Endothelial cell of umbilical vein (primary cell): ENCODE measurements at regions not wholly inside any gene's neighbourhood (a gene's known extent, or its start where the extent isn't known, plus 50 kb on each side); places are given as distances from the start of the nearest gene placed in this dataset.

Experiments
- BruUV-seq: library from RNA; stranded (reverse); fragments of 400-500 nt; replicated peaks from 2 replicates; lab custom pipeline; 2021; lab: Mats Ljungman, UMichigan
- CTCF ChIA-PET: fragments of 300-600, 350-600 bp; sonication (Branson Sonifier 250); formaldehyde crosslinking; loops from one replicate; lab custom pipeline; 2021; ENCODE audit warnings: antibody characterized with exemption, inconsistent platforms; lab: Charles Lee
- POLR2A ChIA-PET: fragments of 300-600, 350-600 bp; sonication (Branson Sonifier 250); formaldehyde crosslinking; loops from one replicate; lab custom pipeline; 2021; ENCODE audit warnings: antibody characterized with exemption, inconsistent platforms; lab: Charles Lee
- DNase-seq: peaks from one replicate; pipeline ENCODE4 v3.0.0-alpha.2; 2011; ENCODE audit warnings: low read depth, low spot score
- FAIRE-seq: peaks from 2 replicates; lab custom pipeline; 2011; peaks lifted over from hg19 to GRCh38; lab: Jason Lieb, UNC
- H2AFZ ChIP-seq: 2 replicates; pipeline ENCODE4 v1.6.0; 2012; ENCODE audit warnings: low read depth, low read length, control low read depth, inconsistent platforms
- H3K27ac ChIP-seq: 2 replicates; pipeline ENCODE4 v1.5.1; 2011; ENCODE audit warnings: low read depth, mild to moderate bottlenecking, control low read depth, low read length, moderate library complexity; ENCODE audit not compliant: insufficient read depth
- H3K27me3 ChIP-seq, 2 experiments: 2 replicates each; pipeline versions ENCODE4 v1.6.0 to v1.6.1; 2011; ENCODE audit warnings: low read length in 2 of 2, mixed read lengths in 1 of 2; ENCODE audit not compliant: control insufficient read depth in 2 of 2, insufficient read depth in 2 of 2
- H3K36me3 ChIP-seq, 2 experiments: 2 replicates in 1 of 2; 3 replicates in 1 of 2; pipeline ENCODE4 v1.5.1; 2011; ENCODE audit warnings: low read length in 2 of 2, mild to moderate bottlenecking in 1 of 2, moderate library complexity in 1 of 2; ENCODE audit not compliant: control insufficient read depth in 2 of 2, insufficient read depth in 2 of 2; ENCODE audit errors: extremely low read depth in 1 of 2
- H3K4me1 ChIP-seq: 3 replicates; pipeline ENCODE4 v1.5.1; 2011; ENCODE audit warnings: mild to moderate bottlenecking, low read length; ENCODE audit not compliant: control insufficient read depth, insufficient read depth; ENCODE audit errors: extremely low read depth
- H3K4me2 ChIP-seq: 2 replicates; pipeline ENCODE4 v1.6.1; 2011; ENCODE audit warnings: low read length, control low read depth, mixed read lengths; ENCODE audit not compliant: insufficient read depth
- H3K4me3 ChIP-seq, 3 experiments: fragments of 200-600 bp in 1 of 3; sonication (generic), shearing (Covaris generic) in 1 of 3; replicated peaks in 1 of 3; 2 replicates each; pipeline ENCODE4 v1.5.1; 2011 to 2016; ENCODE audit warnings: control low read depth in 3 of 3, low read length in 3 of 3, mild to moderate bottlenecking in 2 of 3, inconsistent platforms in 1 of 3, low read depth in 1 of 3, moderate library complexity in 1 of 3; ENCODE audit not compliant: insufficient read depth in 1 of 3
- H3K79me2 ChIP-seq: 2 replicates; pipeline ENCODE4 v1.6.0; 2012; ENCODE audit warnings: low read length, inconsistent platforms; ENCODE audit not compliant: control insufficient read depth, insufficient read depth
- H3K9ac ChIP-seq: replicated peaks from 2 replicates; pipeline ENCODE3; 2011; ENCODE audit warnings: low read length, control low read depth; ENCODE audit not compliant: insufficient read depth; ENCODE audit errors: extremely low read depth
- H3K9me1 ChIP-seq: replicated peaks from 3 replicates; pipeline ENCODE4 v1.6.0; 2011; ENCODE audit warnings: mild to moderate bottlenecking, low read length; ENCODE audit not compliant: control insufficient read depth, insufficient read depth; ENCODE audit errors: extremely low read depth
- H3K9me3 ChIP-seq: replicated peaks from 2 replicates; pipeline ENCODE4 v1.5.1; 2012; ENCODE audit warnings: low read length, inconsistent platforms; ENCODE audit not compliant: control insufficient read depth, insufficient read depth
- H4K20me1 ChIP-seq: replicated peaks from 2 replicates; pipeline ENCODE3; 2011; ENCODE audit warnings: mild to moderate bottlenecking, low read length; ENCODE audit not compliant: control insufficient read depth, insufficient read depth; ENCODE audit errors: extremely low read depth
- CTCF ChIP-seq, 2 donors: IDR thresholded peaks; 1 replicate in 1 of 2; 2 replicates in 1 of 2; pipeline ENCODE4 v1.5.1; 2011; ENCODE audit warnings: low read length in 2 of 2, mild to moderate bottlenecking in 2 of 2, moderate library complexity in 2 of 2, control low read depth in 1 of 2, inconsistent platforms in 1 of 2, low read depth in 1 of 2; ENCODE audit not compliant: insufficient read depth in 1 of 2; ENCODE audit errors: extremely low read depth in 1 of 2
- EZH2 ChIP-seq: IDR thresholded peaks from 2 replicates; pipeline ENCODE4 v1.6.1; 2012; ENCODE audit warnings: borderline replicate concordance, low read depth, mild to moderate bottlenecking, moderate library complexity, low read length, inconsistent platforms; ENCODE audit not compliant: severe bottlenecking
- FOS ChIP-seq: IDR thresholded peaks from 2 replicates; pipeline ENCODE4 v1.6.1; 2011; ENCODE audit warnings: mild to moderate bottlenecking, low read length, moderate library complexity, borderline replicate concordance; ENCODE audit not compliant: insufficient read depth
- GATA2 ChIP-seq: IDR thresholded peaks from 2 replicates; pipeline ENCODE4 v1.7.0; 2011; ENCODE audit warnings: low read depth, mild to moderate bottlenecking, moderate library complexity, mixed read lengths, low read length; ENCODE audit not compliant: insufficient read length, insufficient read depth
- JUN ChIP-seq: IDR thresholded peaks from 2 replicates; pipeline ENCODE4 v1.6.1; 2011; ENCODE audit warnings: borderline replicate concordance, low read depth; ENCODE audit not compliant: insufficient read length, insufficient read depth
- MAX ChIP-seq: IDR thresholded peaks from 2 replicates; pipeline ENCODE4 v1.6.1; 2011; ENCODE audit not compliant: insufficient read depth, insufficient read length
- MYC ChIP-seq: IDR thresholded peaks from one replicate; pipeline ENCODE4 v1.6.1; 2011; ENCODE audit warnings: mild to moderate bottlenecking, low read depth, low read length
- POLR2A ChIP-seq: IDR thresholded peaks from 2 replicates; pipeline ENCODE4 v1.6.1; 2012; ENCODE audit warnings: low read depth, mild to moderate bottlenecking, control low read depth, low read length
- POLR2AphosphoS5 ChIP-seq: IDR thresholded peaks from 2 replicates; pipeline ENCODE4 v1.6.1; 2012; ENCODE audit warnings: low read depth, mild to moderate bottlenecking, control low read depth, low read length, moderate library complexity; ENCODE audit not compliant: insufficient read depth
- dilution Hi-C: fragments of 300-500 bp; cut with MboI; formaldehyde crosslinking; loops from one replicate; pipeline ENCODE4 v1.15.0; 2019; ENCODE audit warnings: low sequenced_read_pairs; ENCODE audit not compliant: extremely low pct_ligation_motif_present
- intact Hi-C: fragments of 100-400 bp; cut with micrococcal nuclease; formaldehyde crosslinking; loops from one replicate; pipeline ENCODE4 v1.10.0; 2022

- H3K9me1 ChIP-seq = no peaks in the 10 kb centered on the region
- H3K36me3 ChIP-seq = no peaks in the 10 kb centered on the region
- H3K9ac ChIP-seq = no peak overlapping the region
- DNase-seq (no peak), FAIRE-seq (no peak)
- H4K20me1 ChIP-seq = no peaks in the 10 kb centered on the region
- H3K79me2 ChIP-seq = no peaks in the 10 kb centered on the region
- H3K9me3 ChIP-seq = no peaks in the 10 kb centered on the region
- BruUV-seq = no TSS peak
- H3K4me3 ChIP-seq = no peak overlapping the region
- ChIA-PET CTCF (no interaction called here), POLR2A (no interaction called here)
- no peak overlapping the region for H3K27ac ChIP-seq
- TF ChIP-seq POLR2A (no peak), POLR2AphosphoS5 (no peak), CTCF (IDR thresholded peaks at IDR 0.05; ENCODE audit: extremely low read depth in 1 of 2, insufficient read depth in 1 of 2, low read depth in 1 of 2, low read length in 2 of 2) (no peak), MYC (no peak)
- intact Hi-C loops = no loop called here
- dilution Hi-C loops = no loop called here
- no peaks in the 10 kb centered on the region for H3K4me1 ChIP-seq
- H3K4me2 ChIP-seq = no peak overlapping the region
- no peak overlapping the region for H2AFZ ChIP-seq
- H3K27me3 ChIP-seq = no peaks in the 10 kb centered on the region
Observed at GRCh38 chrY:7725791-7726460, 814.4 kb upstream of the AMELY start.

GRCh38 chrY:7723991-7724632 lies 812.6 kb upstream of the AMELY start:
- TF ChIP-seq POLR2A = no peak
- no peak for TF ChIP-seq JUN
- TF ChIP-seq MYC = no peak
- no peak for TF ChIP-seq CTCF (IDR thresholded peaks at IDR 0.05; ENCODE audit: extremely low read depth in 1 of 2, insufficient read depth in 1 of 2, low read depth in 1 of 2, low read length in 2 of 2)
- TF ChIP-seq GATA2 = no peak
- TF ChIP-seq EZH2 = no peak
- TF ChIP-seq FOS = no peak
- no peak for TF ChIP-seq MAX
- no peak for TF ChIP-seq POLR2AphosphoS5
- ChIA-PET POLR2A (no interaction called here), CTCF (no interaction called here)
- no peaks in the 10 kb centered on the region for H4K20me1 ChIP-seq
- FAIRE-seq (no peak), DNase-seq (no peak)
- no TSS peak for BruUV-seq
- intact Hi-C loops = no loop called here
- no peaks in the 10 kb centered on the region for H3K9me1 ChIP-seq
- no peak overlapping the region for H3K4me3 ChIP-seq
- H3K9ac ChIP-seq = no peak overlapping the region
- H3K4me2 ChIP-seq = no peak overlapping the region
- H3K79me2 ChIP-seq = no peaks in the 10 kb centered on the region
- no peaks in the 10 kb centered on the region for H3K36me3 ChIP-seq
- H3K9me3 ChIP-seq = no peaks in the 10 kb centered on the region
- no peak overlapping the region for H2AFZ ChIP-seq
- no peaks in the 10 kb centered on the region for H3K27me3 ChIP-seq
- no peaks in the 10 kb centered on the region for H3K4me1 ChIP-seq
- dilution Hi-C loops = no loop called here
- no peak overlapping the region for H3K27ac ChIP-seq
